HepG2 (cell line): ENCODE measurements at regions not wholly inside any gene's neighbourhood (a gene's known extent, or its start where the extent isn't known, plus 50 kb on each side); places are given as distances from the start of the nearest gene placed in this dataset.
"Not testable (repeated sequence)": the region's sequence is repeated elsewhere in the genome, so short reads cannot be mapped to it uniquely, and the experiment has no call there.

ENCODE experiments used
- ATAC-seq: fragments of 200-7000 bp; cut with Tn5 transposase; 3 replicates; pipeline ENCODE4 v1.9.1; 2020; ENCODE audit warnings: mild to moderate bottlenecking, moderate library complexity
- BruUV-seq: library from RNA; stranded (reverse); fragments of 400-500 nt; replicated peaks from 2 replicates; lab custom pipeline; 2021; lab: Mats Ljungman, UMichigan
- CTCF ChIA-PET: fragments of 300-600 bp; formaldehyde crosslinking; extraction: SDS; loops from one replicate; lab custom pipeline; 2021; ENCODE audit warnings: low total read pairs, inconsistent platforms, low intra/inter-chr PET ratio; lab: Yijun Ruan, JAX
- POLR2A ChIA-PET: fragments of 350-600 bp; sonication (Branson Sonifier 250); formaldehyde crosslinking; loops from one replicate; lab custom pipeline; 2020; ENCODE audit warnings: antibody characterized with exemption, inconsistent platforms; lab: Yijun Ruan, JAX
- DNase-seq: peaks from one replicate; pipeline ENCODE4 v3.0.0-alpha.2; 2015; ENCODE audit warnings: low spot score
- FAIRE-seq: peaks from 3 replicates; lab custom pipeline; 2011; peaks lifted over from hg19 to GRCh38; lab: Jason Lieb, UNC
- H2AFZ ChIP-seq: one replicate; pipeline ENCODE4 v1.6.1; 2011; ENCODE audit warnings: low read length, inconsistent platforms
- H3K27ac ChIP-seq: fragments of 300-600 bp; 3 replicates; pipeline ENCODE4 v1.8.0; 2011; ENCODE audit warnings: mixed run types, mild to moderate bottlenecking, mixed read lengths, low read length, inconsistent platforms; ENCODE audit not compliant: insufficient read depth; ENCODE audit errors: extremely low read length
- H3K27me3 ChIP-seq, 2 experiments: fragments of 200-600 bp in 1 of 2; 2 replicates in 1 of 2; 3 replicates in 1 of 2; pipeline versions ENCODE4 v1.6.0 to v1.8.0; 2011; ENCODE audit warnings: low read length in 2 of 2, mild to moderate bottlenecking in 2 of 2, moderate library complexity in 2 of 2, inconsistent platforms in 1 of 2; ENCODE audit not compliant: insufficient read depth in 2 of 2, control insufficient read depth in 1 of 2
- H3K36me3 ChIP-seq, 2 experiments: fragments of 200-600 bp in 1 of 2; replicated peaks in 1 of 2; 2 replicates in 1 of 2; 3 replicates in 1 of 2; pipeline versions ENCODE4 v1.5.1 to v1.8.0; 2011; ENCODE audit warnings: low read length in 2 of 2, inconsistent platforms in 1 of 2; ENCODE audit not compliant: insufficient read depth in 2 of 2, control insufficient read depth in 1 of 2
- H3K4me1 ChIP-seq: 2 replicates; pipeline ENCODE4 v1.5.1; 2012; ENCODE audit warnings: low read length, inconsistent platforms; ENCODE audit not compliant: insufficient read depth
- H3K4me2 ChIP-seq: 2 replicates; pipeline ENCODE4 v1.6.0; 2011; ENCODE audit warnings: low read depth, low read length, inconsistent platforms
- H3K4me3 ChIP-seq, 3 experiments: fragments of 200-600 bp in 1 of 3; sonication (generic), shearing (Covaris generic) in 1 of 3; replicated peaks in 1 of 3; 2 replicates each; pipeline ENCODE4 v1.5.1; 2011 to 2016; ENCODE audit warnings: low read length in 3 of 3, inconsistent platforms in 2 of 3, low read depth in 2 of 3, mild to moderate bottlenecking in 2 of 3, control low read depth in 1 of 3, mixed read lengths in 1 of 3; ENCODE audit not compliant: insufficient read depth in 1 of 3
- H3K79me2 ChIP-seq: one replicate; pipeline ENCODE4 v1.6.1; 2011; ENCODE audit warnings: low read length, inconsistent platforms; ENCODE audit not compliant: insufficient read depth
- H3K9ac ChIP-seq: 2 replicates; pipeline ENCODE4 v1.6.0; 2011; ENCODE audit warnings: mild to moderate bottlenecking, low read depth, low read length, inconsistent platforms; ENCODE audit not compliant: insufficient read depth
- H3K9me3 ChIP-seq: 2 replicates; pipeline ENCODE4 v1.5.1; 2012; ENCODE audit warnings: mild to moderate bottlenecking, low read length
- H4K20me1 ChIP-seq: 2 replicates; pipeline ENCODE4 v1.6.0; 2011; ENCODE audit warnings: inconsistent platforms, mild to moderate bottlenecking, low read length, moderate library complexity; ENCODE audit not compliant: insufficient read depth
- ATF7 ChIP-seq, 2 experiments: fragments of 450-650 bp in 1 of 2; sonication (generic) in 1 of 2; formaldehyde crosslinking in 1 of 2; IDR thresholded peaks; 2 replicates each; pipeline versions ENCODE4 v1.4.0 to v1.6.1; 2016 to 2020; ENCODE audit warnings: antibody characterized with exemption in 1 of 2, mild to moderate bottlenecking in 1 of 2, missing genetic modification reagents in 1 of 2
- CREB1 ChIP-seq, 2 experiments: fragments of 450-650 bp in 1 of 2; IDR thresholded peaks; 2 replicates each; pipeline ENCODE4 v1.6.1; 2016 to 2017; ENCODE audit warnings: control low read depth in 1 of 2, mild to moderate bottlenecking in 1 of 2, missing compliant biosample characterization in 1 of 2, missing genetic modification characterization in 1 of 2
- MAF1 ChIP-seq: sonication (generic); formaldehyde crosslinking; IDR thresholded peaks from 2 replicates; pipeline ENCODE4 v1.5.0; 2020; ENCODE audit warnings: missing genetic modification reagents, borderline replicate concordance
- ZFX ChIP-seq: sonication (generic); formaldehyde crosslinking; IDR thresholded peaks from 2 replicates; pipeline ENCODE4 v1.4.0; 2020; ENCODE audit warnings: mild to moderate bottlenecking, low read depth, missing genetic modification reagents, moderate library complexity
- ZNF34 ChIP-seq: sonication (generic); formaldehyde crosslinking; IDR thresholded peaks from 2 replicates; pipeline ENCODE4 v1.4.0; 2020; ENCODE audit warnings: mild to moderate bottlenecking, missing genetic modification reagents, borderline replicate concordance
- ZNF343 ChIP-seq: sonication (generic); formaldehyde crosslinking; IDR thresholded peaks from 2 replicates; pipeline ENCODE4 v1.4.0; 2020; ENCODE audit warnings: mild to moderate bottlenecking, missing genetic modification reagents
- ZNF431 ChIP-seq: sonication (generic); formaldehyde crosslinking; IDR thresholded peaks from 2 replicates; pipeline ENCODE4 v1.9.0; 2022; ENCODE audit warnings: missing genetic modification reagents, low read depth, mild to moderate bottlenecking, borderline replicate concordance
- ZNF749 ChIP-seq: sonication (generic); formaldehyde crosslinking; IDR thresholded peaks from 2 replicates; pipeline ENCODE4 v1.8.0; 2022; ENCODE audit warnings: mild to moderate bottlenecking, missing genetic modification reagents, moderate library complexity, borderline replicate concordance
- WGBS: methylation state at CpG from one replicate; pipeline ENCODE4 v1.1.6; 2017; ENCODE audit warnings: low lambda C conversion rate; 5-methylcytosine and 5-hydroxymethylcytosine counted together
- in situ Hi-C: cut with HindIII; loops from 2 replicates; pipeline ENCODE4 v1.10.0; 2017; ENCODE audit warnings: low pct_unique_long_range_greater_than_20kb; ENCODE audit not compliant: extremely low pct_ligation_motif_present
- intact Hi-C: fragments of 100-400 bp; cut with micrococcal nuclease; formaldehyde crosslinking; loops from one replicate; pipeline ENCODE4 v1.10.0; 2022; ENCODE audit not compliant: unreplicated experiment
- TF ChIP-seq, protein P1 (sequence below): sonication (generic); formaldehyde crosslinking; IDR thresholded peaks from 2 replicates; pipeline ENCODE4 v1.5.0; 2020; ENCODE audit warnings: missing genetic modification reagents
- TF ChIP-seq, protein P2 (sequence below): sonication (generic); formaldehyde crosslinking; IDR thresholded peaks from 2 replicates; pipeline ENCODE4 v1.4.0; 2020; ENCODE audit warnings: mild to moderate bottlenecking, missing genetic modification reagents
- TF ChIP-seq, protein P3 (sequence below): sonication (generic); formaldehyde crosslinking; IDR thresholded peaks from 2 replicates; pipeline ENCODE4 v1.4.0; 2020; ENCODE audit warnings: missing genetic modification reagents

DNA sequence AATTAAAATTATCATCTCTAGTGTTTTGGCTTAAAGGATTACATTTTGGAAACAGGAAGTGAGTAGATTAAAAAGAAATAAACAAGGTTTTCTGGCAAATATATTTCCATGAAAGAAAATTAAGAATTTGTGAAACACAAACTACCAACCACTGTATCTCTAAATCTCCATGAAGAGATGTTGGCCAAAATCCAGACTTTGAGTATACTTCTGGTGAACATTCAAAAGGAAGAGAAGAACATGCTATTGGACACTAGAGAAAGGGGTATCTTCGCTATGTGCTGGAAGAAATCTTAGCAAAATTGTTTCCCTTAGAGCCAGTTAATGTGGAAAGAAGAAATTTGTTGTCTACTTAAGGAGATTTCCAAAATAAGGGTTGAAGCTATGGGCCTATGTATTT is 710.4 kb upstream of the CTNND2 start (continued):
- TF ChIP-seq ATF7 (IDR thresholded peaks at IDR 0.05), result no peak
- TF ChIP-seq ATF7 (CRISPR knock-in tag; IDR thresholded peaks at IDR 0.05), result no peak
- TF ChIP-seq, protein P1, sequence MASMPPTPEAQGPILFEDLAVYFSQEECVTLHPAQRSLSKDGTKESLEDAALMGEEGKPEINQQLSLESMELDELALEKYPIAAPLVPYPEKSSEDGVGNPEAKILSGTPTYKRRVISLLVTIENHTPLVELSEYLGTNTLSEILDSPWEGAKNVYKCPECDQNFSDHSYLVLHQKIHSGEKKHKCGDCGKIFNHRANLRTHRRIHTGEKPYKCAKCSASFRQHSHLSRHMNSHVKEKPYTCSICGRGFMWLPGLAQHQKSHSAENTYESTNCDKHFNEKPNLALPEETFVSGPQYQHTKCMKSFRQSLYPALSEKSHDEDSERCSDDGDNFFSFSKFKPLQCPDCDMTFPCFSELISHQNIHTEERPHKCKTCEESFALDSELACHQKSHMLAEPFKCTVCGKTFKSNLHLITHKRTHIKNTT (CRISPR knock-in tag), result no peak
- TF ChIP-seq ZNF431 (CRISPR knock-in tag), result no peak
- TF ChIP-seq, all 625 proteins: peak for 0

- no TSS peak for BruUV-seq
Measured at GRCh38 chr5:12611132-12611531, 706.9 kb upstream of the CTNND2 start.

GRCh38 chr5:12607817-12608216 is 703.6 kb upstream of the CTNND2 start:
- H3K4me1 ChIP-seq, H3K36me3 ChIP-seq, POLR2A ChIA-PET, H4K20me1 ChIP-seq, H3K4me3 ChIP-seq, H3K27me3 ChIP-seq, H3K79me2 ChIP-seq, H3K27ac ChIP-seq, in situ Hi-C loops, H3K9ac ChIP-seq, H3K4me2 ChIP-seq, DNase-seq, FAIRE-seq, ATAC-seq, intact Hi-C loops, H2AFZ ChIP-seq, BruUV-seq, CTCF ChIA-PET: not testable (repeated sequence)
- peaks cover 86% of the 10 kb centered on the region for H3K9me3 ChIP-seq
- 5% methylated on average over 2 of the region's 2 CpGs for WGBS

More at GRCh38 chr5:12611132-12611531, 706.9 kb upstream of the CTNND2 start:
- intact Hi-C loops (no loop called here), in situ Hi-C loops (no loop called here)
- ATAC-seq (no peak), FAIRE-seq (no peak), DNase-seq (no peak)
- H3K4me2 ChIP-seq, result no peak overlapping the region
- H4K20me1 ChIP-seq, result no peaks in the 10 kb centered on the region
- no peak for TF ChIP-seq ZNF34
- TF ChIP-seq MAF1 (CRISPR knock-in tag), result no peak
- TF ChIP-seq, protein P2, sequence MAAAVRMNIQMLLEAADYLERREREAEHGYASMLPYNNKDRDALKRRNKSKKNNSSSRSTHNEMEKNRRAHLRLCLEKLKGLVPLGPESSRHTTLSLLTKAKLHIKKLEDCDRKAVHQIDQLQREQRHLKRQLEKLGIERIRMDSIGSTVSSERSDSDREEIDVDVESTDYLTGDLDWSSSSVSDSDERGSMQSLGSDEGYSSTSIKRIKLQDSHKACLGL (CRISPR knock-in tag), result no peak
- TF ChIP-seq ZFX (CRISPR knock-in tag), result no peak
- TF ChIP-seq ATF7 (IDR thresholded peaks at IDR 0.05), result peak; percentile 70
- no peak for TF ChIP-seq ATF7 (CRISPR knock-in tag; IDR thresholded peaks at IDR 0.05)
- no peak for TF ChIP-seq ZNF343 (CRISPR knock-in tag)
- peak; percentile 11; the same call in 1 of the 2 replicates for TF ChIP-seq CREB1 (IDR thresholded peaks at IDR 0.05)
- no peak for TF ChIP-seq CREB1 (CRISPR knock-in tag; IDR thresholded peaks at IDR 0.05)
- TF ChIP-seq, protein P3, sequence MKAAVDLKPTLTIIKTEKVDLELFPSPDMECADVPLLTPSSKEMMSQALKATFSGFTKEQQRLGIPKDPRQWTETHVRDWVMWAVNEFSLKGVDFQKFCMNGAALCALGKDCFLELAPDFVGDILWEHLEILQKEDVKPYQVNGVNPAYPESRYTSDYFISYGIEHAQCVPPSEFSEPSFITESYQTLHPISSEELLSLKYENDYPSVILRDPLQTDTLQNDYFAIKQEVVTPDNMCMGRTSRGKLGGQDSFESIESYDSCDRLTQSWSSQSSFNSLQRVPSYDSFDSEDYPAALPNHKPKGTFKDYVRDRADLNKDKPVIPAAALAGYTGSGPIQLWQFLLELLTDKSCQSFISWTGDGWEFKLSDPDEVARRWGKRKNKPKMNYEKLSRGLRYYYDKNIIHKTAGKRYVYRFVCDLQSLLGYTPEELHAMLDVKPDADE (CRISPR knock-in tag), result no peak
- no peak for TF ChIP-seq ZNF749
- no peak overlapping the region for H3K9ac ChIP-seq
- no peaks in the 10 kb centered on the region for H3K4me1 ChIP-seq
- H3K27ac ChIP-seq, result no peak overlapping the region
- ChIA-PET POLR2A (no interaction called here), CTCF (no interaction called here)
- no peaks in the 10 kb centered on the region for H3K27me3 ChIP-seq
- no peak overlapping the region for H2AFZ ChIP-seq
- H3K36me3 ChIP-seq, result no peaks in the 10 kb centered on the region
- peaks cover 92% of the 10 kb centered on the region for H3K9me3 ChIP-seq
- H3K4me3 ChIP-seq, result no peak overlapping the region
- H3K79me2 ChIP-seq, result no peaks in the 10 kb centered on the region
